OCI-M1 (cell line): ENCODE measurements at regions not wholly inside any gene's neighbourhood (a gene's known extent, or its start where the extent isn't known, plus 50 kb on each side); places are given as distances from the start of the nearest gene placed in this dataset.

Source experiments
- DNase-seq: peaks from one replicate; lab custom pipeline; 2025; lab: John Stamatoyannopoulos, UW

DNA sequence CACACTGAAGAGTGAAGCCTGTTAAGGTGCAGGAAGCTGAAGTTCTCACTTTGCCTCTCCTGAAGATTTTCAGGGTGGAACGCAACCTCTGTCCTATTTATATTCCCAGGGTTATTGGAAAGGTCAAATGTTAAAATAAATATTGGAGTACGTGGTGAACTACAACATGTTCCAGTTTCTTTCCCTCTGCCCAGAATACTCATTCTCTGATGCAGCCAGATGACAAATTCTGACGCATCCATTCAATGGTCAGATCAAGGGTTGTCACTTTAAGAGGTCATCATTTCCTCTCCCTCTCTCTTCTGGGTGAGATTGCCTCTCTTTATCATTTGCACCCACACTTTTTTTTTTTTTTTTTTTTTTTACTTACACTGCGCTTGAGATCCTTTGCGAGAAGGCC lies 277.1 kb downstream of the BRINP1 start:
- DNase-seq, result no peak

DNA sequence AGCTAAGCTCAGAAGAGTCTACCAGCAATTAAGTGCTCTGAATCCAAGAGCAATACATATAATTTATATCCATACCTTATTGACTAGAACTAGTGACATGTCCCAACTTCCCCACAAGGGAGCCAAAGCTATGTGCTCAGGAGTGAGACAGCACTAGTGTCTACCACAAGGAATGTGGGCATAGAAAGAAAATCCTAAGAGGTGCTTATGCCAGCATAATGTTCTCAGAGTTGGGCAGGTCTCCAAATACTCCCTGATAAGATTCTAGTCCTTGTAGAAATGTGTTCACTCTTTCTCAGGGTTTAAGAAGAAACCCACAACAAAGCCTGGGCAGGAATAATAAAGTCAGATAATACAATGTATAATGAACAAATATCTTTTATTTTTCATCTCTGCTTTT lies 275.1 kb downstream of the BRINP1 start:
- no peak for DNase-seq

DNA sequence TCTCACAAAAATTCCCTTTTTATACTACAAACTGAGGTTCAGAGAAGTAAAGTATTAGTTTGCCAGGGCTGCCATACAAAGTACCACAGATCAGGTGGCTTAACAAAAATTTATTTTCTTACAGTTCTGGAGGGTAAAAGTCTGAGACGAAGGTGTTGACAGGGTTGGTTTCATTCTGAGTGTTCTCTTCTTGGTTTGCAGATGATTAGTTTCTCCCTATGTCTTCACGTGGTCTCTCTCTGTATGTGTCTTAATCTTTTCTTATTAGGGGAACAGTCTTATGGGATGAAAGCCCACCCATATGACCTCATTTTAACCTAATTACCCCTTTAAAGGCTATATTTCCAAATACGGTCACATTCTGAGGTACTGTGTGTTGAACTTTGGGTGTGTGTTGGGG lies 274.2 kb downstream of the BRINP1 start:
- DNase-seq, result no peak

DNA sequence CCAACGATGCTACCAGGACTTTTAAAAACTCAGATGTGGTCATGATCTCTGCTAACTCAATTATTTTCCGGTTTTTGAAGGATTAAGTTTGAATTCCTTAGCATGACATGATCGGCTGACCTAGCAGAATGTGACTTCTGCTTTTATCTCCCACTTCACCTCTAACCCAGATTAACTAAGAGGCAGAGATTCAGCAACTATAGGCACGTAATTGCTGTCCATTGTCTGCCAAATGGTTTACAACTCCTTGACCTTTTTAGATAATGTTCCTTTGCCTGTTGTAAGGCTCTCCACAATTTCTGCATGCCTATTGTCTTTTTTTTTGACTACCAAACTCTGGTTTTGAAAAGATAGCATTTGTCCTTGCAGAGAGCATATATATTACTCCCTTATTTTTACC lies 268.2 kb downstream of the BRINP1 start:
- no peak for DNase-seq

DNA sequence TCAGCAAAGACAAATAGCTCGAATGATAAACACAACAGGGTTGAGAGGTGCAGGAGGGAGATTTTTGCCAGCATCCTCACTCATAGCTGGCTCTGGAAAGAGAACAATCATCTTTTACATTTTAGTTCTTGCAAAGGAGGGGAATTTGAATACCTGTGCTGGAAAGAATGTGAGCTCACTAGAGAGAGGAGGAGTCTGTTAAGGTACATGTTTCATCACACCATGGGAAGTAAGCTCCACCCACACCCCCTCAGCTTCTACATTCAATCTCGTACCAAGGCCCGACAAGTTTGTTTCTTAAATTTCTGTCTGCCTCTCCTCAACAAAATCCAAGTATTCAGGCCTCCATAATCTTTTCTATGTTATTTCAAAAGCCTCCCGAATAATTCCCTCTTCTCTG lies 254.6 kb downstream of the BRINP1 start:
- DNase-seq, result no peak
